HG02938 (cell line): ENCODE measurements at regions not wholly inside any gene's neighbourhood (a gene's known extent, or its start where the extent isn't known, plus 50 kb on each side); places are given as distances from the start of the nearest gene placed in this dataset.

Source experiments
- ATAC-seq: cut with Tn5 transposase; IDR thresholded peaks from one replicate; pipeline ENCODE4 v1.9.1; 2021; ENCODE audit warnings: mild to moderate bottlenecking, moderate library complexity; ENCODE audit not compliant: unreplicated experiment

DNA sequence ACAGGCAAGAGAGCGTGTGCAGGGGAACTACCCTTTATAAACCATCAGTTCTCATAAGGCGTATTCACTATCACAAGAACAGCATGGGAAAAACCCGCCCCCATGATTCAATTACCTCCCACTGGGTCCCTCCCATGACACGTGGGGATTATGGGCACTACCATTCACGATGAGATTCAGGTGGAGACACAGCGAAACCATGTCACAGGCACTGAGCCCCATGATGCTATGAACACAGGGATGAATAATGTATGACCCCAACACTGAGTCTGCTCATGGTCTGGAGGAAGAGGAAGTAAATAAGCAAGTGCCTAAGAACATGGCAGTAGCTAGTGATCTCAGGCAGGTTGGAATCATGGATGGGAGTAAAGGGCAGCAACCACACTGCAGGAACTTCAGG is 281.0 kb upstream of the ZNF462 start:
- no peak for ATAC-seq

DNA sequence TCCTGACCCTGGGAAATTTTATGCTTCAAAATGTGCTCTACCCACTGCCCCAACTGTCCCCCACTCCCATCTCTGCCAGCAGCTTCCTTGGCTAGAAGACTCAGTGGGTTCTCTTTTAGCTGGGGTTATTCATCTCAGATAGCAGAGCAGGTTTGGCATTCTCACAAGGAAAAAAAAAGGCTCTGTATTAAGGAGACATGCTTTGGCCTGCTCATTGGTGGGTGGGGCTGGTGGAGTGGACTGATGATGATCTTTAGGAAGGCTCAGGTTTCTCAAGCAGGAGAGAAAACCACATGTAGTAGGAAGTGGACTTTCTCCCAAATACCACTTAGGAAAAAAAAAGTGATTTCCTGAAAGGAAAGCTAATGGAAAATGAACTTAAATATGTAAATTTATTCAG is 279.2 kb upstream of the ZNF462 start:
- no peak for ATAC-seq

DNA sequence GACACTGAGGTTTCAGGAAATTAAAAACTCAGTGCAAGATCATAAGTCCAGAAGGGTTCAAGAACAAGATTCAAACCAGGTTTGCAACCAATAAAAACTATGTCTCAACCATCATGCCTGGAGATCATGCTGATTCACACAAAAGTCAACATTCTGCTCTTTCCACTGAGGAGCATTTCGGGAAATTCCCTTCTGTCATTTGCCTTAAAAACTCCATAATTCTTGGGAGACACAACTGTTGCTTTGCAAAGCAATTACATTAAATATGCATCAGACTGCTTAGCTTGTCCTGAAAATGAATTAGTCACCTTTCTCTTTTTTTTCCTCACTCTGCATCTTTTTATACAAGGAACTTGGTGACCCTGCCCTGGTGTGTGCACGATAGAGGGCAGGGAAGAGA is 275.9 kb upstream of the ZNF462 start:
- no peak for ATAC-seq

- no peak for ATAC-seq
Observed at GRCh38 chr9:106588626-106589025, 274.3 kb upstream of the ZNF462 start.

DNA sequence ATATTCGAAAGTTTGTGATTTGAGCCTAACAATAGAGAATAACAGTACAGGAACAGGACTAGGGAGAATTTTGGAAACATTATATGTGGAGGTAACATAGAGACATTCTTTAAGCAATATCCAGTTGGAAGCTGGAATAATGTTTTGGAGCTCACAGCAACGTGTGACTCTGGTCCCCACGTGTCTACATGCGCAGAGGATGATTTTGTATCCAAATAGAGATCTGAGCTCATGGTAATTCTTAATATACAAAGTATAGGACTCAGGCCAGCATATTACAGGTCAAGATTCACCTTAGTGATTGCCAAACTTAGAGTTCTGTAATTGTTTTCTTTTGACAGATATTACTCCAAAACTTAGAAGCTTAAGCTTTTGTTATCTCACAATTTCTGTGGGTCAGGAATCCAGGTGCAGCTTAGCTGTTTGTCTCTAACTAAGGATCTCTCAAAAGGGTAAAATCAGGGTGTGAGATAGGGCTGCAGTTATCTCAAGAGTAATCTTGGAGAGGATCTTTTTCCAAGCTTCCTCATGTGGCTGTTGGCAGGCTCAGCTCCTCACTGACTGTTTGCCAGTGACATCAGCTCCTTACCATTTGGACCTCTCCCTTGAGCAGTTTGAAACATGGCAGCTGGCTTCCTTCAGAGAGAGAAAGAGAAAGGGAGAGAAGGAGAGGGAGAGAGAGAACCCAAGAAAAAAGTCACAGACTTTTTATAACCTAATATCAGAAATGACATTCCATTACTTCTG is 272.0 kb upstream of the ZNF462 start:
- no peak for ATAC-seq

GRCh38 chr9:106593201-106593600 is 269.8 kb upstream of the ZNF462 start:
- ATAC-seq: no peak

DNA sequence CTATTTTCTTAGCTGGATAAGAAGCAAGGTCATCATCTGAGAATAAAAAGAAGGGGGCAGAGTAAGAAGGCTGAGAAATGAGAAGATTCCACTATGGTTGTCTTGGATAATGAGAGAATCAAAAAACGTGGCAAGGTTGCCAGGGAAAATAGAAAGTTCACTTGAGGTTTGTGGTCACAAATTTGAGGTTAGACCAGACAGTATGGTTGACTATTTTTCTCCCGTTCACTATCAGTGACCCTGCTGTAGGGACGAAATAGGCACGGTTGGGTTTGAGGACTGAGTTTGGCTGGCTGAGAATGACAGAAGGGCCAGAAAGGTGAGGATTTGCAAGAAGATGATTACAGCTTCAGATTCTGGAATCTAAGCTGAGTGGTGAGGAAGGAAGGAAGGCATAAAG is 266.0 kb upstream of the ZNF462 start:
- no peak for ATAC-seq

DNA sequence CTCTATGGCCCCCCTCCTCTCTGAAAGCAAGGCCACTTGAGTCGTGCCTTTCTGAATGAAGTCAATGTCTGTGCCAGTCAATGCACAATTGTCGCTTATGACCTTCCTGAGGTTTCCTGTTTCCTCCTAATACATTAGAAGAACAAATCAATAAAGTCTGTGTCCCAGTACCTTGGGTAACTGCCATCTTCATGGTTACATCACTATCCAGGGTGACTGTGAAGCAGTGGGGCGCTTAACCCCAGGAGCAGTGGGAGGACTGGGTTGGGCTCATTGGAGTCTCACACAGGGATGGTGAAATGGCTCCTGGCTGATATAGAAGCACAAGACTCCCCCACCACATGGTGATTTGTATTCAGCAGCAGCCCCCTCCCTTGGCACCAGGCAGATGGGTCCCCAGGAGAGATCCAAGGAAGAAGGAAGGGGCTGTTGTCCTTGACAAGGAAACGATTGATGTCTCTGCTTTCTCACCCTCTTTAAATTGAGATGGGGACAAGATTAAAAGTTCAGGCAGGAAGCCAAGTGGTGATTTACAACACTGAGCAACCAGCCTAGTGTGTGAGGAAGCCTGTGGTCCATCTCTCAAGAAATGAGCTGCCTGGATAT is 261.9 kb upstream of the ZNF462 start:
- ATAC-seq: no peak

- no peak for ATAC-seq
Observed at GRCh38 chr9:106602344-106602743, 260.6 kb upstream of the ZNF462 start.

GRCh38 chr9:106613250-106613737 is 249.7 kb upstream of the ZNF462 start:
- no peak for ATAC-seq

DNA sequence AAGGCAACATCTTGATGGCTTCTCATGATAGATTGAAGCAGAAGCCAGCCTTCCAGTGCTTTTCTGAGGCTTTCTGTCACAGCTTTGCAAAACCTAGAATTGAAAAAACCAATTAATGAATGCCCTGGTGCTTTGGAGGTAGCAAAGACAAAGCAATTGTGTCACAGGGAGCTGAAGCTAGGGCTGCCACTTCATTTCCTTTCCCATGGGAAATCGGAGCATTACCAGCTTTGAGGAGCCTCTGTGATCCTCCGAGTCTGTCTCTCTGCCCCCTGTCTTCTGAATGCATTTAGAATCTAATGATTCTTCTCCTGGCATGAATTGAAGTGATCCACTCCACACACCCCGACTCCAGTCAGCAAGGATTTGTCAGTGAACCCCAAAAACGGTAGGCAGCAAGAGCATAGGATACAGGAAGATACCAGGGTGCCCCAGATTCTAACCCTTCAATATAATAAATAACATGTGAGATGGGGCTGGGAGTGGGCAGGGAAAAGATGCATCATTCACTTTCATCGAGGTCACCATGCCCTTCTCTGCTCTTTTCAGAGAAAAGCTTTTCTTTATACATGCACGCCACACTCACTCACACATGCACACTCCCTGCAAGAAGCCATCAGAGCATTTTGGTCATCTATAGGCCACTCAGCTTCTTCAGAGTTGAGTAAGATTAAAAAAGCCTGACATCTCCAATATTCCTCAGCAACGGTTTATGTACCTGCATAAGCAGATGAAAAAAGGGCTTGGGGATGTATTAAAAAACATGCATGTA is 247.7 kb upstream of the ZNF462 start:
- ATAC-seq: no peak

DNA sequence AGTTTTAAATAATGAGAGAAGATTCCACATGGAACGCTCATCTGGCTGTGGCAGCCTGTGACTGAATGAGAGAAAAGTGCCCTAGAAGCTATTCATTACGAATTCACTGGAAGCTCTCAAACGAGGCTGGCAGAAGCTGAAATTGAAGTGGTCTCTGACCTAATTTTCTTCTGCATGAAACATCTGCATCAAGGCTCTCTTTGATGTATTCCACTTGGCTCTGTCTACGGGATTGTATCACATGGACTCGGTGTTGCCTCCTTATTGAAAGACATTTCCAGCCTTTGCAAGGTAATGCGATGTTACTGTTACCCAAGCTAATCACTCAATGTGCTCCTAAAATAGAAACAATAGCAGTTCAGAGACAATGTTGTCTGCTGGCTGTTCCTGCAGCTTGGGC is 246.9 kb upstream of the ZNF462 start:
- no peak for ATAC-seq

GRCh38 chr9:106616851-106617345 is 246.1 kb upstream of the ZNF462 start:
- ATAC-seq: no peak

- no peak for ATAC-seq
Observed at GRCh38 chr9:106619211-106619610, 243.8 kb upstream of the ZNF462 start.

DNA sequence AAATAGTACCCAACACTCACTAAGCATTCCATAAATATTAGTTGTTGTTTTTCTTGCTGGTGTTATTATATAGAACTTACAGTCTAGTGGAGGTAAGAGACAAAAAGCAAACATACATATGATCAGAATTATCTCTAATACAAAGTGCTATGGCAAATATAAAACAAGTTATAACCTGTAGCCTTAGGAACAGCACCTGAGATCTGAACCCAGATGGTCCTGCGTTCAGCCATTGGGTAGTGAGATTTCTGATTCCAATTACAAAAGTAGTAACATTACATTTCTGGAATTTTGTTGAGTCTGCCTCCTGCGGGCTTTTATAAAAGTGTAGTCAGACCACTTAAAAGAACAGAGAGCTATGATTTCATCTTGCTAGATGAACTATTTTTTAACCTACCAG is 242.9 kb upstream of the ZNF462 start:
- no peak for ATAC-seq

DNA sequence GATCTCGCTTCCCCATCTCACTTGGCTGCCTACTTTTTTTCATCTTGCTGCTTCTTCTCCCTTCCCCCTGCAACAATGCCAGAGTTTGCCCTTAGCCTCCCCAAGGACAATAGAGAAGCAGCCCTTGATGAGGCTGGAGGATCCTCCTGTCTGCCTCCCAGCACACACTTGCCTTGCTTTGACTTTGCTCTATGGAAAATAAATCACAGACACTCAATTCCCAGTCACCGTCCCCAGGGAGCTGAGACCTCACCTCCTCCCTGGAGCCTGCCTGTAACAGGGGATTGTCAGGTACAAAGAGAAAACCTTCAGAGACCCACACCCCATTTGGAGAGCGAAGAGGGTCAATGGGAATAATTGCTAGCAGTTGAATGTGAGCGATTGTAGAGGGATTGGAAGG is 242.1 kb upstream of the ZNF462 start:
- no peak for ATAC-seq

DNA sequence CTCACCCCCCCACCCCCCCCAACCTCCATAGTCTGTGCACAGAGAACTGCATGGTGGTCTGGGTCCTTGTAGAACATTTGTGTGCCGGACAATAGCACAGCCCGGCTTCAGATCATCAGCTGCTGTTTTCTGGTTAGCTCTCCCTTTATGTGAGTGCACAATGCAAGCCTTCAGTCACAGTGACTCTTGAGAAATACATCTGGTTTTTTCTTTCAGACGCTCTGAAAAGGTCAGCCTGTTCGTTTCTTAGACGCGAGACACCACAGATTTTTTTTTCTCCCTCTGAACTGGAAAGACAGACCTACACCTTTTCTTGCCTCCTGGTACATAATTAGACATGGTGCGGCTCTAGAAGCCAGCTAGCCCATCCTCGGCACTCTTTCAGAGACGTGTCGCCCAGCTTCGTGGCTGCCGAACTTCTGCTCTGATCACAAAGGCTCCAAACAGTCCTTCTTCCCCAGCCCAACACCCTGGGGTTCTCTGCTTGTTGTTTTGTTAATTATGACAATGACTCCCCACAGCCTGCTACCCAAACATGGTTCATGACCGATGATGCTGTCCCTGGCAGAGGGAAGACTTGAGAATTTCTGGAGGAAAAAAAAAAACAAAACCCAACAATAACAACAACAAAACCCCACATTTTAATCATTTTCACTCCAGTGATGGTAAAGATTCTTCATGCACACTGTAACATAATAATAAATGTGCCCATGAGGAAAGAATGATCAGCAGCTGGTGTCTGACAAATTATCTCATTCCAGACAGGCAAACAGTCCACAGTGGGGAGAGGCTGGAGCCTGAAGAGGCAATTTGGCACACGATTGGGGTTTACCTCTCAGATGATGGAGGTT is 241.4 kb upstream of the ZNF462 start:
- ATAC-seq: no peak

- ATAC-seq: no peak
Observed at GRCh38 chr9:106622164-106622487, 240.8 kb upstream of the ZNF462 start.

DNA sequence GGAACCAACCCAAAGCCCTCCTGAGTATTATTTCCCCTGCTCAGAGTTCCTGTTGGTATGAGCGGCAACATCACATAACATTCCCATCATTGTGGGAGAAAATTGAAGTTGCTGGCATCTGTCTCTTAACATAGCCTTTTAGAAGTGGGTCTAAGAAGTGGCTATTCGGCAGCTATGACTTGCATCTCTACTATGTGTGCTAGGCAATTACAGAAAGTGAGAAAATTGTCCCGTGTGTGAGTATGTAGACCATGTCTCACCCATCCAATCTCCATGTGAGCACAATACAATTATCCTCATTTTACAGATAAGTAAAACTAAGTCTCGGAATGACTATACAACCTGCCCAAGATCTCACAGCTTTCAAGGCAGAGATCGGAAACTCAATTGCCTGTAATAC is 239.4 kb upstream of the ZNF462 start:
- ATAC-seq: no peak

DNA sequence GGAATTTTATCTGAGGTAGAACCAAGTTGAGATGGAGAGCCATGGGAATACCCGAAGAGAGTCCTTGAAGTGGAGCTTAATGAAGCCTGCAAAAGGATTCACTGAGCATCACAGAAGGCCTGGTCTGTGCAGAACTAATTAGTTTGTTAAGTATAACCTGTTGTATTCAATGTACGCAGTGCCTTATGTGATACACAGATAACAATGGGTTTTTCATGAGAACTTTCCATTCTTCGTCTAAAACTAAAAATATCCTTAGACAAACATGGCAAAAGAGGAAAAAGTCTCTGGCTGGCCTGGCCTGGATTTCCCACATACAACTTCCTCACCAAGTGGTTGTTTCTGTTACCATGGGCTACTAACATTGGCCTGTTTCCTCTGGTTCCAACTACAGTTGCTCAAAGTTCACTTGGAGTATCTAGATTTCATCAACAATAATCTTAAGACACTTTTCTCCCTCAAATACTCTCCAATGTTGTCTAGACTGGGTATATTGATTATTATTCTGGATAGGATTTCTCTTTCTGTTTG is 237.6 kb upstream of the ZNF462 start:
- ATAC-seq: no peak

DNA sequence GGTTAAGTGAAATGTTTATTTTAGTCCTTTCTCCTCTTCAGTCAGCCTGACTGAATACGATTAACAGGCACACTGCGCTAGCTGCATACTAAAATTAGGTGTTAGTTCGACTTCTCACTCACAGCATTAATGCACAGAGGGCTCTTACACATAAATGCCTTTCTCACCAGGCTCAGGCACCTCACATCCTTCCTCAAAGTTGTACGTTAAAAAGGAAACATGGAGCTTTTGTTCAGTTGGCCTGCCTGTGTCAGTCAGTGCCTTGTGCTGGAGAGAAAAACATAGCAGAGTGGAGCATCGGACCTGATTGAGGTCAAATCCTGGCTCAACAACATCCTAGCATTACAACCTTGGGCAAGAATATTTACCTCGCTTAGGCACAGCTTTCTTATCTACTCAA is 236.0 kb upstream of the ZNF462 start:
- no peak for ATAC-seq
